ENCODE measurements at regions not wholly inside any gene's neighbourhood (a gene's known extent, or its start where the extent isn't known, plus 50 kb on each side); places are given as distances from the start of the nearest gene placed in this dataset.

DNA sequence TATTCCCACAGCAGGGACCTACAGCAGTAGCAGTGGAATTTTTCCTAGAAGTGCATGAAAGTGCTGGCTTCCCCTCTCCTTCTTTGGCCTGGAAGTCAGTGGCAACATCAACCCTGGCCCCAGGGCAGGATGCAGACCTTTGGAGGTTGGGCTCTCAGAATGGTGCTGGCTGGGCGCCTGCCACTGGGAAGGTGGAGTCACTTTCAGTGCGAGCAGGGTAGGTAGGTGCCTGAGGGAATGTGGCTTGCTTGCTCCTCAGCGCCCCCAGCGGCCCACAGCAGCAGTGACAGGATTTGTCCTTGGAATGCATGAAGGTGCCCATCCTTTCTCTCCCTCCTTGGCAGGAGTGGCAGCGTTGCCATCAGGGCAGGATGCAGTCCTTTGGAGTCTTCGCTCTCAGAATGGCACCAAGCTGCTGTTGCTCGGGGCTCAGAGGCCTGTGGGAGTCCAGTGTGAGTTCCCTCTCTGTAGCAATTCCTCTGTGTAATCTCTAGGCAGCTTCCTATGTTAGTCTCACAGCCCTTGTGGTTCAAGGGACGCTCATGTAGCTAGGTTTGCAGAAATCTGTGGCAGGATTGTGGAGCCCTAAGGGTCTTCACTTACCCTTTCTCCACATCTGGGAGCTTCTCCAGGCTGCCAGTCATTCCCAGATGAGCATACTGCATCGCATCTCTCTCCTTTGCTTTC is 354.4 kb upstream of the DACH1 start:
- TF ChIP-seq, protein P1, sequence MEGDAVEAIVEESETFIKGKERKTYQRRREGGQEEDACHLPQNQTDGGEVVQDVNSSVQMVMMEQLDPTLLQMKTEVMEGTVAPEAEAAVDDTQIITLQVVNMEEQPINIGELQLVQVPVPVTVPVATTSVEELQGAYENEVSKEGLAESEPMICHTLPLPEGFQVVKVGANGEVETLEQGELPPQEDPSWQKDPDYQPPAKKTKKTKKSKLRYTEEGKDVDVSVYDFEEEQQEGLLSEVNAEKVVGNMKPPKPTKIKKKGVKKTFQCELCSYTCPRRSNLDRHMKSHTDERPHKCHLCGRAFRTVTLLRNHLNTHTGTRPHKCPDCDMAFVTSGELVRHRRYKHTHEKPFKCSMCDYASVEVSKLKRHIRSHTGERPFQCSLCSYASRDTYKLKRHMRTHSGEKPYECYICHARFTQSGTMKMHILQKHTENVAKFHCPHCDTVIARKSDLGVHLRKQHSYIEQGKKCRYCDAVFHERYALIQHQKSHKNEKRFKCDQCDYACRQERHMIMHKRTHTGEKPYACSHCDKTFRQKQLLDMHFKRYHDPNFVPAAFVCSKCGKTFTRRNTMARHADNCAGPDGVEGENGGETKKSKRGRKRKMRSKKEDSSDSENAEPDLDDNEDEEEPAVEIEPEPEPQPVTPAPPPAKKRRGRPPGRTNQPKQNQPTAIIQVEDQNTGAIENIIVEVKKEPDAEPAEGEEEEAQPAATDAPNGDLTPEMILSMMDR (conservative IDR thresholded peaks at IDR 0.05 in 1 of 2, IDR thresholded peaks at IDR 0.05 in 1 of 2; ENCODE audit: extremely low read depth in 1 of 2, insufficient read depth in 1 of 2, low read depth in 1 of 2, low read length in 2 of 2), result peak; percentile 86 to 96
- TF ChIP-seq EZH2 (IDR thresholded peaks at IDR 0.05; ENCODE audit: borderline replicate concordance, low read length), result no peak

All from mammary epithelial cell (primary cell).